SK-N-SH treated with all-trans-retinoic acid at 6 μM for 48 hours (cell line): ENCODE measurements at regions not wholly inside any gene's neighbourhood (a gene's known extent, or its start where the extent isn't known, plus 50 kb on each side); places are given as distances from the start of the nearest gene placed in this dataset.

Source experiments
- CSDC2 ChIP-seq: fragments of 250-450 bp; sonication (Bioruptor Pico); IDR thresholded peaks from 2 replicates; pipeline ENCODE4 v1.5.0; 2020; ENCODE audit warnings: mild to moderate bottlenecking, moderate library complexity
- RARB ChIP-seq: fragments of 250-450 bp; sonication (Bioruptor Pico); IDR thresholded peaks from 2 replicates; pipeline ENCODE4 v1.8.0; 2021; ENCODE audit warnings: mild to moderate bottlenecking, moderate library complexity
- TOX ChIP-seq: fragments of 250-450 bp; sonication (Bioruptor Pico); IDR thresholded peaks from 2 replicates; pipeline ENCODE4 v1.8.0; 2021; ENCODE audit warnings: mild to moderate bottlenecking, moderate library complexity, borderline replicate concordance
- TSHZ2 ChIP-seq: fragments of 250-450 bp; sonication (Bioruptor Pico); IDR thresholded peaks from 2 replicates; pipeline ENCODE4 v1.5.0; 2020; ENCODE audit warnings: mild to moderate bottlenecking, moderate library complexity
- ZFP30 ChIP-seq: fragments of 450-650 bp; formaldehyde crosslinking; IDR thresholded peaks from 2 replicates; pipeline ENCODE4 v1.5.0; 2022; ENCODE audit warnings: mild to moderate bottlenecking, moderate library complexity
- ZNF565 ChIP-seq: fragments of 450-650 bp; formaldehyde crosslinking; conservative IDR thresholded peaks from 2 replicates; pipeline ENCODE4 v1.5.0; 2020; ENCODE audit warnings: low read depth, mild to moderate bottlenecking, moderate library complexity

GRCh38 chr4:13778367-13778766, 150.8 kb upstream of the BOD1L1 start:
- TF ChIP-seq TSHZ2 (no peak), CSDC2 (CRISPR knock-in tag) (no peak), RARB (CRISPR knock-in tag) (no peak), TOX (CRISPR knock-in tag) (no peak), ZNF565 (CRISPR knock-in tag) (no peak), ZFP30 (CRISPR knock-in tag) (no peak)
